GM21423 (cell line): ENCODE measurements at regions not wholly inside any gene's neighbourhood (a gene's known extent, or its start where the extent isn't known, plus 50 kb on each side); places are given as distances from the start of the nearest gene placed in this dataset.
"Not testable (repeated sequence)": the region's sequence is repeated elsewhere in the genome, so short reads cannot be mapped to it uniquely, and the experiment has no call there.

ENCODE experiments used
- ATAC-seq: cut with Tn5 transposase; IDR thresholded peaks from one replicate; pipeline ENCODE4 v1.9.1; 2021; ENCODE audit warnings: mild to moderate bottlenecking, moderate library complexity; ENCODE audit not compliant: unreplicated experiment

DNA sequence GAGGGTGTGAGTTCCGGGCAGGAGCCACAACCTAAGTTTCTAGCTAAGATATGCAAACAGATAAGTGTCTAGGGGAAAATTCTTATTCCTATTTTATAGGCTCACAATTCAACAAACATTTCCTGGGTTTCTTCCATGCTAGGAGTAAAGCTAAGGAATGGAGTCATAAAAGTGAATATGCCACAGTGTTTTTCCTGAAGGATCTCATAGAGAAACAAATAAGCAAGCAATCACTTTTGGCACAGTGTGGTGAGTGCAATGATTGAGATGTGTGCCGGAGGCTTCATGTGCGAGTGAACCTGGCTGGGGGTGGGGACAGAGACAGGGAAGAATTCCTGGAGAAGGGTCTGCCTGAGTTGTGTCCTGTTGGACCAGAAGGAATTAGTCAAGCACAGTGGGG is 147.4 kb downstream of the TENT5C start:
- no peak for ATAC-seq

DNA sequence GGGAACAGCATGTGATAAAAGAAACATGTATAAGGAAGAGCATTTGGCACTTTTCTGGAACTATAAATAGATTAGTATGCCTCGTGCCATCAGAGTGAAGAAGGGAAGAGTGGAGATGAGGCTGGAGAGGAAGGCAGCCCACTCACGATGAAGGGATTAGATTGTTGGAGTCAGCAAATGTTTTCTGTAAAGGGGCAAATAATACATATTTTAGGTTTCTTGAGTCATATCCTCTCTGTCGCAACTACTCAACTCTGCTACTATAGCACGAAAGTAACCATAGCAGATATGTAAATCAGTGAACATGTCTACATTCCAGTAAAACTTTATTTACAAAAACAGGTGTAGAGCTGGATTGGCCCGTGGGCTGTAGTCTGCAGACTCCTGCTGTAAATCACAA is 147.8 kb downstream of the TENT5C start:
- ATAC-seq: no peak

DNA sequence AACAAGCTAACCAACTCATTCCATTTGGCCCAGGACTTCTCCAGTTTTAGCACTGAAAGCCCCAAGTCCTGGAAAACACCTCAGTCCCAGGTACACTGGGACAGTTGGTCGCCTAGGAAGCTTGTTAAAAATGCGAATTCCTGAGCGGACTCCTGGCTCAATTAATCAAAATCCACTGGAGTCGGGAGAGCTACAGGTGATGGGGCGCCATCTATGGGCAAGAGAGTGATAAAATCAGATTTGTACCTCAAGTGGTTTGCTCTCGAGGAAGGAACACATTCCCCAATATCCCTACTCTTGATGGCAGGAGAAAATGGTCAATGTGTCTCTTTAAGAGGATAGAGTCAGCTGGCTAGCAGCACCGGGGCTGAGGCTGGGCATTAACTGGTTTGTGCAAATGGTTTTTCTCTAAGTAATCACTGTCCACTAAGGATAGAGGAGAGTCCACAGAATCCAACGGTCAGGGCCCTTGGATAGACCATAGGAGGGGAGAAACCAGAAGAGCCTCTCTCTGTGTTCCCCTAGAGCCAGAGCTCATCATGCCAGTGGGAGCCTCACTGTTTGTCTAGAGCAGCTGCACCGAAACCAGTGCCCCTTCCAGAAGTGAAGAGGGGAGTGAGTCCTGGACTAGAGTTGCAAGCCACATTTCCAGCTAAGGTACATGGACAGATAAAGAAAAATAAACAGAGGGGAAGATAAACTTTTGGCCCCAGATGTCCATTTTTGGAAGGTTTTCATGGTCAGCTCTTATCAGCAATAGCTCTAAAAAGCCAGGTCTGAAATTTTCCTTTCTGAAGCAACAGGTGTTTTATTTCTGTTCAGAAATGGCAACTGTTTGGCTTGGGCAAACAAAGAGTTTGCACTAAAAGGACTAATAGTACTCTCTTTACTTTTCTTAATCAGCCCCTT is 148.5 kb downstream of the TENT5C start:
- no peak for ATAC-seq

DNA sequence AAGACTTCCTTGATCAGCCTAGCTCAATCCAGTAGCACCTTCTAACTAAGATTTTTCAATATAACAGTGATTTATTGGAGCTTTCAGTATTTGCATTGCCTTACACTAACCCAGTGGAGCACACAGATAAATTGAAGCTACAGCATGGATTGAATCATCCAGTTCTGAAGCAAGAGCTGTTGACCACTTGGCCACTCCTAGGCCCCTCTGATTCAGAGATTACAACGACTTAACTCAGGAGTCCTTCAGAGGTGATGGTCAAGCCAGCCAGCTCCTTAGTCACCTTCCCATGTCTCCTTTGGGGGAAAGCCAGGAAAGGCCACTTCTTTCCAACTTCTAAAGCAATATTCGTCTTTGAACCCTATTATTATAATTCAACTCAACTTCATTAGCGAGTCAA is 151.8 kb downstream of the TENT5C start:
- no peak for ATAC-seq

DNA sequence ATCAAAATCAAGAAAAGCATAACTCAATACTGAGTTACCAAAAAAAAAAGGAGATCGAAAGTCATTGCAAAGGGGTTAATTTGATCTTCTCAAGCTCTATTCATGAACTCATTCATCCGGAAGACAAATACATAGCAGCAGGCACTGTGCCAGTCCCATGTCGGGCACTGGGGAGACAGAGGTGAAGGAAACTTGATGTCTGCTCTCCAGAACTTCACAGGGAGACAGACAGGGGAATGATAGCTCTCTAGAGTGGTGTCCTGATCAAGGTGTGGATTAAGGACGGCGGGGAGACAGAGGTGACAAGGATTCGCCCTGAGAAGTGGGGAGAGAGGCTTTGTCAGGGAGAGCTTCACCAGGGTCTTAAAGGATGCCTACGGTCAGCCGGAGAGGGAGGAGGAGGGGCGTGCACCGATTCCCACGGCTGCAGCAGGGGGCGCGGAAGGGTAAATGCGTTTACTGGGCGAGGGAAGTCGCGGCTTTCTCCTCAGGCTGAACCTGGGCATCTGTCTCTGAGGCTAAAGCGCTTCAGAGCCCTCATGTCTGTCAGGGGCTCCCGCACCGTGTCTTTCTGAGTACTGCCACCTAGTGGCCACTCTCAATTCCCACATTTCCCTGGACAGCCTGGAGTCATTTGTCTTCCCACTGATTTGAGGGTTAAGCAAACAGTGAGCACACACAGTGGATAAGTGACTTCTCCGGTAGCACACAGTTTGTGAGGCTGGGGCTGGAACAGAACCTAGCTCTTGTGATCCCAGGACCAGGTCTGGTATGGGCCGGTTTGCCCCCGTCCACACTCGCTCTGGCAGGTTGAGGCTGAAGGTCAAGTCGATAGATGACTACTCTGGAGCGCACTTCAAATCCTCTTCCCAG is 152.8 kb downstream of the TENT5C start:
- ATAC-seq: peak; percentile 77

DNA sequence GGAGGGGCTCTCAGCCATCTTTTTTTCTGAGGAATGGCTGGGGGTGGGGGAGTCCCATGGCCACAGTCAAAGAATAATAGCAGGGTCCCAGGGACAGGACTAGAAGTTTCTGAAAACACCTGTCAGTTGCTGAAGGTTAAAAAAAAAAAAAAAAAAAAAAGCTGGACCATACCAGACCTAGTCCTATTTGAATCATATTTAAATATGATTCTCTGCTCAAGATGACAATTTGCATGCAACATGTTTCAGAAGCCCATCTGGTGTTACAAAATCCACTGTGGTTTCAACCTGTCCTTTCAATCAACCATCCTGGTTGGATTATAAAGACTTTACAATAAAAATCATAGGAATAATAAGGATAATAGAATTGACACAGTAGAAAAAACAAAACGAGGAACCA is 153.7 kb downstream of the TENT5C start:
- ATAC-seq: no peak

DNA sequence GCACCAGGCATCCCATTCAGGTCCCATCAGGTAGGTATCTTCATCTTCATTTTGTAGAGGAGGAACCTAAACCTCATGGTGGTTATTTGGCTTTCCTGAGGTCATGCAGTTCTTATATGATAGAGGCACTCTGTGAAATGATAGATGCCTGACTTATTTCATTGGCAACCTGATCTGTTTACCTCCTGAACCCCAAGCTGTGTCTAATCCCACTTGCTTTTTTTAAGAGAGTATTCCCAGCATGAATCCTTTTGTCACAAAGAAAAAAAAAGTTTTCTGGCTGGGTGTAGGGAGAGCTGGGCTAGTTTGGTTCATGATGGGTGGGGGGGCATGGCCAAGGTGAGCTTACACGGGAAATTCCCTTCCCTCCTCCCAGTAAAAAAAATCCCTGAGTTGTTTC is 154.2 kb downstream of the TENT5C start:
- ATAC-seq: no peak

DNA sequence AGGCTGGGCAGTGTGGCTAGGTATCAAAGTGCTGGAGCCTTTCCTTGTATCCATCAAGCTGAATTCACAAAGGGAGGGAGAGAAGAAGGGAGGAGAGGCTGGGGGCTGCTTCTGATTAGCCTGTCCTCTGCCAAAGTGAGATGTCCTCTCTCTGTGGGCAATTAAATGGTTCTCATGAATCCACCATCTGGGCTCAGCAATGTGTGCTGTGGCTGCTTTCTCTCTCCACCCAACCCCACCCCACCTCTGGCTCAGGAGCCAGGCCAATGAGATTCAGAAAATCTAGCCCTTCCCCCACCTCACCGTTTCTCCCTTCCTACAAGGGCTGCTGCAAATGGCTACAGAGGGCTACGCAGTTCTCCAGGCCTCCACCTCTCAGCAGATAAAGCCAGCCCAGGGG is 154.6 kb downstream of the TENT5C start:
- no peak for ATAC-seq

DNA sequence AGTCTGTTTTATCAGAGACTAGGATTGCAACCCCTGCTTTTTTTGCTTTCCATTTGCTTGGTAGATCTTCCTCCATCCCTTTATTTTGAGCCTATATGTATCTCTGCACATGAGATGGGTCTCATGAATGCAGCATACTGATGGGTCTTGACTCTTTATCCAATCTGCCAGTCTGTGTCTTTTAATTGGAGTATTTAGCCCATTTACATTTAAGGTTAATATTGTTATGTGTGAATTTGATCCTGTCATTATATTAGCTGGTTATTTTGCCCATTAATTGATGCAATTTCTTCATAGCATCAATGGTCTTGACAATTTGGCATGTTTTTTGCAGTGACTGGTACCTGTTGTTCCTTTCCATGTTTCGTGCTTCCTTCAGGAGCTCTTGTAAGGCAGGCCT is 161.7 kb downstream of the GDAP2 start:
- not testable (repeated sequence) for ATAC-seq

DNA sequence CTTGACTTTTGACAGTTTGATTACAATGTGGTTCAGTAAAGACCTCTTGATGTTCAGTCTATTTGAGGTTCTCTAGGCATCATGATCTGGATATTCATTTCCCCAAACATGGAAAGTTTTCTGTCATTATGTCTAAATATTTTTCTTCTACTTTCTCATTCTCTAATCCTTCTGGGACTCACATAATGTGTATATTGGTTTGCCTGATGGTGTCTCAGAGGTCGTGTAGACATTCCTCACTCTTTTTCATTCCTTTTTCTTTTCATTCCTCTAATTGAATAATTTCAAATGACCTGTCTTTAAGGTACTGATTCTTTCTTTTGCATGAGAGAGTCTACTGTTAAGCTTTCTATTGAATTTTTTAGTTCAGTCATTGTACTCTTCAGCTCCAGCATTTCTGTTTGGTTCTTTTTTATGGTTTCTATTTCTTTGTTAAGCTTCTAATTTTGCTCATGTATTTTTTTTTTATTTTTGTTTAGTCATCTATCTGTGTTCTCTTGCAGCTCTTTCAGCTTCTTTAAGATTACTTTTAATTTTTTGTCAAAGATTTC is 158.4 kb downstream of the GDAP2 start:
- no peak for ATAC-seq

DNA sequence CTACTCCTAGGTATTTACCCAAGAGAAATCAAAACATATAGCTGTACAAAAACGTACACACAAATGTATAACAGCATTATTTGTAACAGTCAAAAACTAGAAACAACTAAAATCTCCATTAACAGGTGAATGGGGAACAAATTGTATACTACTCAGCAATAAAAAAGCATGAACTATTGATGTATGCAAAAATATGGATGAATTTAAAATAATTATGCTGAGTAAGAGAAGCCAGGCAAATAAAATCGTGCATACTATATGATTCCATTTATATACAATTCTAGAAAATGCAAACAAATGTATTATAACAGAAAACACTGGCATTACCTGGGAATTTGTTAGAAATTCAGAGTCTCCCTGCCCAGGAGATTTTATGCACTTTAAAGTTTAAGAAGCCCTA is 150.1 kb downstream of the GDAP2 start:
- no peak for ATAC-seq

DNA sequence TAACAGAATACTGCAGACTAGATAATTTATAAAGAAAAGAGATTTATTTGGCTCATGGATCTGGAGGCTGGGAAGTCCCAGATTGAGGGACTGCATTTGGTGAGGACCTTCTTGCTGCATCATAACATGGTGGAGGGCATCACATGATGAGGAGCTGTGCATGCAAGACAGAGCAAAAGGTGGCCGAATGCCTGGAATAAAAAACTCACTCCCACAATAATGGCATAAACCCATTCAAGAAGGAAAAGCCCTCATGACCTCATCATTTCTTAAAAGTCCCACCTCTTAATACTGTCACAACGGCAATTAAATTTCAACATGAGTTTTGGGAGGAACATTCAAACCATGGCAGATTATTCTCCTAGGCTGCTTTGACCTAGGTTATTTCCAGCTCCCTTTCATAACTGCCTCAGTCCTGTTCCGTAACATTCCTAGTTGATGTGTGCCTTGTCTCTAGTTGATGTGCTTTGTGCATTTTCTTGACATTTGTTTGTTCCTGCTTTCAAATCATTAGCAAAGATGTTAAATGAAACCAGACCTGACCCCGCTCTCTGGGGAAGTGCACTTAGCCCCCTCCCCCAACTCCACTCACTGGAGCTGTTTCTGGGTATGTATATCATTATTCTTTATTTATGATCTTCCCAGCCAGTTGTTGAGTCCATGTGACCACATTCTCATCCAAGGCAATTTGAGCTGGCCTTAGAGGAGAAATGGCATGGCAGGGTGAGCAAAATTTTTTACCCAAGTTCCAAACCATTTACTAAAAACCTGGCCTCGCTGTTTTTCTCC is 148.5 kb downstream of the GDAP2 start:
- no peak for ATAC-seq

DNA sequence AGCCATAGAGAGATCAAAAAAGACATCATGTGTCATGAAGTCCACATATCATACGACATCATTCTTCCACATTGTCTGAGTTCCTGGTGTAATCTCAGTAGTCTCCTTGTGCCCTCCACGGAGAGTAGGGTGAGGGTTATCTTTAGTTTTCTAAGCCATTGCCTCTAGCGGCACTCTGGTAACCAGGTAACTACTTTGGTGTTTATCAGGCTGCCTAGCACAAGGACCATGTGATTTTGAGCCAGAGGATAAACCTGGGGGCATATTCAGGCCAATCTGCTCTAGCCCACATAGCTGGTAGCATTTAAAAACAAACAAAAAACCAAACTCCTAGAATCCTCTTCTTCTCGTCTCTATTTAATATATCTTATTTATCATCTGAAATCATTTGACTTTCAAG is 147.4 kb downstream of the GDAP2 start:
- ATAC-seq: no peak

DNA sequence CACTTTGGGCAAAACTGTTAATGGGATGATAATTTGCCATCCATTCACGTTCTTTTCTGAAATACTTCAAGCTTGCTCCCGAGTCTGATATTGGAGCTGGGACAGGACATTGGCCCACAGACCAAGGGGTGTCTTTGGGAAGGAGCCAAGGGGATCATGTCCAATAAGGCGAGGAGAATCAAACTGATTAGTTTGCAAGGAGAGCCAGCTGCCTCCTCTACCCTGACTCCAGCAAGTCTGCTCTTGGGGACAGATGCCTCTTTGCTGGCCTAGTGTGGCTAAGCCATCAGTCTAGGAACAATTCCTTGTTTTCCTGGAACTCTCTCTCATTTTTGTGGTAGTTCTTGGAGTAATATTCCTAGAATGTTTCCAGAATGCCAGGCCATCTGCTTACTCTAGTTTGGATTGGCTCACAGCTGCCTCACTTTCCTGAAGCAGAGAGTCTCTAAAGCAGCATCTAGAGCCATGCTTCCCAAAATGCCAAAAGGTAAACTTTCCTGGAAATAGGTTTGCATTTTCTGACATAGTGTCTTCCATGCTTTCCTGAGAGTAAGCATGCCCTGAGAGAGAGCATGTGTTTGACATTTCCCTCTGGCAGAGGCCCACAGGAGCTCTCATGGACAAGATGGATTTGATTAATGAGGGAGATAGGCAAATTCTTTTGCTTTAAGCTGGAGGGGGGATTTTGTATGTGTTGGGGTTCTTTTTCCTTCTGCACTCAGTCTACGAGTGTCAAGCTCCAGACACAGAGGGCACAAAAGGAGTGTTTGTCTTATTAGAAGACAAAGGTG is 145.6 kb downstream of the GDAP2 start:
- no peak for ATAC-seq

DNA sequence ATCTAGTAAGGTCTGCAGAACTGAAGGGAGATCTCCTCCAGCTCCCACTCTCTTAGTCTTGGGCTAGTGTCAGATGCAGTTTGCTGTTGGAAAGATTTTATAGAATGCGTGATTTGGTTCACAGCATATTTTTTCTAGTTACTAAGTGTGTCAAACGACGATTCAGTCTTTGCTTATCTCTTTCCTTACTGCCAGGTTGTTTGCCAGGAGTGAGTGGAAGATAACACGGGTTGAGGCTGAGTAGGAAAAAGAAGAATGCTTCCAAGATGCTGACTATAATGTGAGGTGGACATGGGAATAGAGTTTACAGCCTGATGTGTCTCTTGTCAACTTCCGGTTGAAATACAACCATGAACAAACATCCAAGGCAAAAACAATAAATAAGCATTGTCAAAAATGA is 141.4 kb downstream of the GDAP2 start:
- ATAC-seq: no peak

DNA sequence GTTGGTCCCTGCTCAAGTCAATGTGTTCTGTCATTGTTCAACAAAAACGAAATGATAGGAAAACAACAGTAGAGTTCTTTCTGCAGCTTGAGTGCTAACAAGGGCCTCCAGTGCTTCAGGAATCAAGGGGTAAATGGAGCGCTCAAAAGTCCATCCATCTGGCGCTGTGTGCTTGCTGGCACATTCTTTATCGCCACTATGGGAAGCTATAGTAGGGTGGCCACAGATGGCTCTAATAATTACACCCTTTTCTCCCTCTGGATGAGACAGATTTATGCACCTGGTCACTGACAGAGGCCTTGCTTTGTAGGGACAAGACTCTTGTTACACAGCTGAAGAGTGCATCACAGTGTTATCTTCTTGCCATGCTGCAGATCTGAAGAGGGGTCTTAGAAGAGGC is 136.0 kb downstream of the GDAP2 start:
- no peak for ATAC-seq

DNA sequence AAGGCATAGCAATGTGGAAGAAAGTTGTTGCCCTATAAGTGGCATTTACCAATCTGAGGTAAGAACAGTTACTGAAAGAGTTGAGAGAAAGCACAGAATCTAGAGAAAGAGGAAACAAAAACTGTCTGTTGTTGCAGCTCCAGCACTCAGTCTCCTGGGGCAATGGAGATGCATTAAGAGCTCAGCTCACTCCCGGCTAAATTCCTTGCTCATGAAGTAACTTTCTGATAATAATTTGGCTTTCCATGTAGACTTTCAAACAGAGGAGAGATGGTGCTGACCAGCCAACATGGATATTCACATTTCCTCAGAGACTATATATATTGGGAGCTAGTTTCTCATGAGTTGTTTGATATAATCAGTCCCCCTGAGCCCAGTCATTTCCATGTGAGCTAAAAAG is 135.3 kb downstream of the GDAP2 start:
- ATAC-seq: no peak

DNA sequence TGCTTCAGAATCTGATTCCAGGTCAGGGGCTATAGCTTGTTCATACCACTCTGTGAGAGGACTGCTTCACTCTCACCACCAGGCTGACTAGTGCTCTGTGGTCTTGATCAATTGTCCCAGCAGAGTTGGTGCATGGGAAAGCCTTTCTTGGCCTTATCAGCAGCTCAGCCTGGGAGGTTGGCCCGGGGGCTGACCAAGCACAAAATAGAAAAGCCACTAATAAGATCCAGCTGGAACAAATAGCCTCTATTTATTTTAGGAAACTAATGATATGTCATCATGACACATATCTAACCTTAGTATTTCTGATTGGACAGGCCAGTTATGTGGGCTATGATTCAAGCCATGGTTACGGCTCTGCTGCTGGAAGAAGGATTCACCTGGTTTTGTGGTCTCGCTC is 134.2 kb downstream of the GDAP2 start:
- no peak for ATAC-seq

DNA sequence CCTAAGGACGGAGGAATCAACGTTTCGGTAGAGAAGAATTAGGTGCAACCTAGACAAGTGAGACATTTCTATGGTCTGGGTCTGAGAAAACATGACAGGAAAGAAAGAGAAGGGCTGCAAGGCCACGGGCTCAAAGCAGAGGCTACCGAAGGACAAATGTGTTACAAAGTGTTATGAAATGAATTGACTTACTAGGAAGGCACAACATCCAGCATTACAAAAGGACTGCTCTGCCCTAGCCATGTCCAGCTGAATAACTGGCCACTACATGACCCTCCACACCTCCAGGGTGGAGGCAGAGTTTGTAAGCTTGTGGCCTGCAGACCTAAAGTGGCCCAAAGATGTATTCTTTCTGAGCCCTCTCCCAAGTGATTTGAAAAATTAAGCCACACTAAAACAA is 133.6 kb downstream of the GDAP2 start:
- no peak for ATAC-seq

DNA sequence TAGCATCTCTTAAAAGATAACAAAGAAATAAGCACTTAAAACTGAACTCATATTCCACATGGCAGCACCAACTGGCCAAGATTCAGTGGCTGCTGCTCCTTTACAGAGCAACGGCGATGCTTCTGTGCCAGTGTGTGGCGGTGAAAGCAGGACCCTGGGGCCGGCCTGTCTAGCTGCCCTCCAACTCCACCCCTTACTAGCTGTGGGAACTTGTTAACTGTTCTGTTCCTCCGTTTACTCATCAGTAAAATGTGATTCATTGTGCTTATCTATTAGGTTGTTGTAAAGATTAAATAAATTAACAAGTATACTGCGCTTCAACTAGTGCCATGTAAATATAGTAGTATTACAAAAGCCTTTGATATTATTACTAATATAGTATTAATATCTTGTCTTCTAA is 133.2 kb downstream of the GDAP2 start:
- no peak for ATAC-seq
